Omental fat pad (tissue), 3 donors: ENCODE measurements at regions not wholly inside any gene's neighbourhood (a gene's known extent, or its start where the extent isn't known, plus 50 kb on each side); places are given as distances from the start of the nearest gene placed in this dataset.

Experiments used
- ATAC-seq: fragments of 150-250 bp; one replicate; pipeline ENCODE4 v1.9.1; 2016; ENCODE audit warnings: mild to moderate bottlenecking, moderate library complexity; ENCODE audit not compliant: low FRiP score
- DNase-seq: peaks from one replicate; pipeline ENCODE4 v3.0.0-alpha.2; 2019; ENCODE audit warnings: low spot score
- CTCF ChIP-seq, 3 donors: fragments of 450-650 bp; IDR thresholded peaks; one replicate each; pipeline ENCODE4 v1.5.1; 2016 to 2017; ENCODE audit warnings: antibody characterized with exemption in 3 of 3, mild to moderate bottlenecking in 3 of 3, moderate library complexity in 2 of 3

- no peak for TF ChIP-seq CTCF (IDR thresholded peaks at IDR 0.05)
- ATAC-seq (no peak), DNase-seq (no peak)
These were observed 109.1 kb upstream of the NCK2 start for GRCh38 chr2:105635564-105635963.

- TF ChIP-seq CTCF (IDR thresholded peaks at IDR 0.05): no peak
- ATAC-seq: no peak
- DNase-seq: no peak
These were observed 110.5 kb upstream of the NCK2 start for GRCh38 chr2:105634198-105634597.

GRCh38 chr2:105631922-105632321 is 112.8 kb upstream of the NCK2 start:
- TF ChIP-seq CTCF (IDR thresholded peaks at IDR 0.05): no peak
- DNase-seq (no peak), ATAC-seq (no peak)

- ATAC-seq (no peak), DNase-seq (no peak)
- no peak for TF ChIP-seq CTCF (IDR thresholded peaks at IDR 0.05)
These were observed 113.7 kb upstream of the NCK2 start for GRCh38 chr2:105631011-105631410.

- no peak for TF ChIP-seq CTCF (IDR thresholded peaks at IDR 0.05)
- DNase-seq (no peak), ATAC-seq (no peak)
These were observed 115.1 kb upstream of the NCK2 start for GRCh38 chr2:105629634-105630033.

GRCh38 chr2:105627534-105627933 is 117.2 kb upstream of the NCK2 start:
- ATAC-seq (no peak), DNase-seq (no peak)
- no peak for TF ChIP-seq CTCF (IDR thresholded peaks at IDR 0.05)

GRCh38 chr2:105626966-105627340 is 117.8 kb upstream of the NCK2 start:
- ATAC-seq: no peak
- TF ChIP-seq CTCF (IDR thresholded peaks at IDR 0.05): no peak
- DNase-seq: no peak
